ENCODE measurements at regions not wholly inside any gene's neighbourhood (a gene's known extent, or its start where the extent isn't known, plus 50 kb on each side); places are given as distances from the start of the nearest gene placed in this dataset.

DNA sequence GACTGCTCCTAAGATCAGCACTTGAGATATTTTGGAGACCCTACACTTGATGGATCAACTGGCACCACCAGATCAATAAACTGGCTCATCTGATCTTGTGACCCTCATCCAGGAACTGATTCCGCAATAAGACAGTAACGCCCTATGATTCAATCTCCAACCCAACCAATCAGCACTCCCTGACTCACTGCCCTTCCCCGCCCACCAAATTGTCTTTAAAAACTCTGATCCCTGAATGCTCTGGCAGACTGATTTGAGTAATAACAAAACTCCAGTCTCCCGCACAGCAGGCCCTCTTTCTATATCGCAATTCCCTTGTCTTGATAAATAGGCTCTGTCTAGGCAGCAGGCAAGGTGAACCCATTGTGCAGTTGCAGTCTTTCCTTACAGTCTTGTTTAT is 677.0 kb downstream of the LRRC70 start:
- no peak for FAIRE-seq
- 77 to 84% methylated on average over 5 of the region's 5 CpGs for WGBS, 2 donors
- DNase-seq, result no peak
- intact Hi-C loops (cut with DNase I), result no loop called here
- no peak for ATAC-seq
- no peak overlapping the region for H3K4me3 ChIP-seq
- H3K36me3 ChIP-seq, result no peaks in the 10 kb centered on the region
- H3K27ac ChIP-seq, result no peak overlapping the region
- no peaks in the 10 kb centered on the region for H3K4me1 ChIP-seq
- TF ChIP-seq, protein P1, sequence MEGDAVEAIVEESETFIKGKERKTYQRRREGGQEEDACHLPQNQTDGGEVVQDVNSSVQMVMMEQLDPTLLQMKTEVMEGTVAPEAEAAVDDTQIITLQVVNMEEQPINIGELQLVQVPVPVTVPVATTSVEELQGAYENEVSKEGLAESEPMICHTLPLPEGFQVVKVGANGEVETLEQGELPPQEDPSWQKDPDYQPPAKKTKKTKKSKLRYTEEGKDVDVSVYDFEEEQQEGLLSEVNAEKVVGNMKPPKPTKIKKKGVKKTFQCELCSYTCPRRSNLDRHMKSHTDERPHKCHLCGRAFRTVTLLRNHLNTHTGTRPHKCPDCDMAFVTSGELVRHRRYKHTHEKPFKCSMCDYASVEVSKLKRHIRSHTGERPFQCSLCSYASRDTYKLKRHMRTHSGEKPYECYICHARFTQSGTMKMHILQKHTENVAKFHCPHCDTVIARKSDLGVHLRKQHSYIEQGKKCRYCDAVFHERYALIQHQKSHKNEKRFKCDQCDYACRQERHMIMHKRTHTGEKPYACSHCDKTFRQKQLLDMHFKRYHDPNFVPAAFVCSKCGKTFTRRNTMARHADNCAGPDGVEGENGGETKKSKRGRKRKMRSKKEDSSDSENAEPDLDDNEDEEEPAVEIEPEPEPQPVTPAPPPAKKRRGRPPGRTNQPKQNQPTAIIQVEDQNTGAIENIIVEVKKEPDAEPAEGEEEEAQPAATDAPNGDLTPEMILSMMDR (IDR thresholded peaks at IDR 0.05), result no peak
- no peaks in the 10 kb centered on the region for H3K27me3 ChIP-seq
- H3K9me3 ChIP-seq, result no peaks in the 10 kb centered on the region

DNA sequence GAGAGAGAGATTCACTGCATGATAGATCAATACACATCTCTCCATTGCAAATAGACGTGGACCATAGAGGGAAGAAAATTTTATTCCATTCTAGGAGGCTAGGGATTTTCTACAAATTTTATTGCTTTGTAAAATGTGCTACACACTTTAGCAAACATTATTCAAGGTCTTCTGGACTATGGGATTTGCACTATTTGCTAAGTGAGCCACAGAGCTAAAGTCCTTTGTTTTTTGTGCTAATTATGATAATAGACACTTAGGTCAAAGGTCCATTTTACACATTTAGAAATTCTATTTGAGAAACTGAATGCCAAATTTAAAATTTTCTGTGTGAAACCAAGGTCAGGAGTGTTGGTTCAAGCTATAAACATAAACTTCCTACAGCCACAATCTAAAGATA is 672.3 kb downstream of the LRRC70 start:
- intact Hi-C loops (cut with DNase I), result no loop called here
- WGBS, 2 donors, result 14 to 21% methylated on average over 1 of the region's 1 CpG

DNA sequence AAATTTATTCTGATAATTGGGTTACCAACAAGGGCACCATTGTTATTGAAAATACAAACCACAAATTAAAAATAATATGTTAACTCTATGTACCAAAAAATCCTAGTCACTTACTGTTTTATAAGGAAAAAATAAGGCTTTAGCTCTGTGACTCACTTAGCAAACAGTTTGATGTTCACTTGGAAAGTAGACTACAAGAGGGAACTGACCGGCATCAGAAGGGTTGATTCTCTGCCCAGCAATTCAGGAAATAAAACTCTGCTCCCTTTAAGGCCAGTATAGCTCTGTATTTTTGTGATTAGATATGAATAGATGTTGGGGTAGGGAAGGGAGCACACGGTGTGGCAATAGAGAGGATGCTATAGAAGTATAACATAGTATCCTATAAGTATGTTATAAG is 671.3 kb downstream of the LRRC70 start:
- TF ChIP-seq, protein P1 (IDR thresholded peaks at IDR 0.05), result no peak
- no peaks in the 10 kb centered on the region for H3K27me3 ChIP-seq
- no peaks in the 10 kb centered on the region for H3K36me3 ChIP-seq
- no peaks in the 10 kb centered on the region for H3K4me1 ChIP-seq
- H3K4me3 ChIP-seq, result no peak overlapping the region
- H3K9me3 ChIP-seq, result no peaks in the 10 kb centered on the region
- no peak for DNase-seq
- intact Hi-C loops (cut with DNase I), result no loop called here
- ATAC-seq, result no peak
- no peak overlapping the region for H3K27ac ChIP-seq
- FAIRE-seq, result no peak
- WGBS, 2 donors, result 74 to 79% methylated on average over 2 of the region's 2 CpGs

More for the DNA sequence above, 672.3 kb downstream of the LRRC70 start:
- no peak for DNase-seq
- TF ChIP-seq, protein P1 (IDR thresholded peaks at IDR 0.05), result no peak
- H3K4me1 ChIP-seq, result no peaks in the 10 kb centered on the region
- no peaks in the 10 kb centered on the region for H3K36me3 ChIP-seq
- no peaks in the 10 kb centered on the region for H3K27me3 ChIP-seq
- no peak overlapping the region for H3K27ac ChIP-seq
- FAIRE-seq, result no peak
- no peaks in the 10 kb centered on the region for H3K9me3 ChIP-seq
- no peak for ATAC-seq
- H3K4me3 ChIP-seq, result no peak overlapping the region

DNA sequence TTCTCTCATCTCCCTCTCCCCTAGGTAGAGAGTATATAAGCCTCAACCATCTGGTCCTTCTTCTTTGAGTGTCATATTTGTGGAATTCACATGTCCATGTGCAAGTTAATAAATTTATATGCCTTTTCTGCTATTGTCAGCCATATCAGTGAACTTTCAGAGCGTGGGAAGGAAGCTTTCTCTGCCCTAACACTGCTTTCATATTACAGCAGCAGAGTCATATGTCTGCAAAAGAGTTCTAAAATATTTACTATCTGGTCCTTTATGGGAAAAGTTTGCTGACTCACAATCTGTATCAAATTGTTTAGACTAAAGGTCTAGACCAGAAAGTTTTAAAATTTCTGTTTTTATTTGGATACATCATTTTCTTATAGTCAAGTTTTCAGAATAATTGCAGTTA is 669.0 kb downstream of the LRRC70 start:
- Histone ChIP-seq H3K27me3 (no peaks in the 10 kb centered on the region), H3K4me3 (no peak overlapping the region), H3K27ac (no peak overlapping the region), H3K4me1 (no peaks in the 10 kb centered on the region), H3K9me3 (no peaks in the 10 kb centered on the region), H3K36me3 (no peaks in the 10 kb centered on the region)
- FAIRE-seq (no peak), ATAC-seq (no peak), DNase-seq (no peak)
- WGBS, 2 donors, result 37 to 65% methylated on average over 1 of the region's 1 CpG
- TF ChIP-seq, protein P1 (IDR thresholded peaks at IDR 0.05), result no peak
- intact Hi-C loops (cut with DNase I), result no loop called here

DNA sequence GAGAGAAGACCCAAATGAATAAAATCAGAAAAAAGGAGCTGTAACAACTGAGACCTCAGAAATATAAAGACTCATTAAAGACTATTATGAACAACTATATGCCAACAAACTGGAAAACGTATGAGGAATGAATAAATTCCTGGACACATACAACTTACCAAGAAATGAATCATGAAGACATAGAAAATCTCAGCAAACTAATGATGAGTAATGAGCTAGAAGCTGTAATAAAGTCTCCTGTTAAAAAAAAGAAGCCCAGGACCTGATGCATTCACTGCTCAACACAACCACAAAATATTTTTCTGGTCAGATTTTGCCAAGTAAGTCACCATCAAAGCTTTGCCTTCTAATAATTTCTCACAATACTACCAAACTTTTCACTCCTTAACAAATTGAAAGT is 666.7 kb downstream of the LRRC70 start:
- no peak for FAIRE-seq
- Histone ChIP-seq H3K4me1 (no peaks in the 10 kb centered on the region), H3K9me3 (no peaks in the 10 kb centered on the region), H3K27me3 (no peaks in the 10 kb centered on the region), H3K36me3 (no peaks in the 10 kb centered on the region), H3K27ac (no peak overlapping the region), H3K4me3 (no peak overlapping the region)
- ATAC-seq, result no peak
- WGBS, 2 donors, result 40 to 47% methylated on average over 1 of the region's 1 CpG
- intact Hi-C loops (cut with DNase I), result no loop called here
- TF ChIP-seq, protein P1 (IDR thresholded peaks at IDR 0.05), result no peak
- no peak for DNase-seq

Measured in pancreas (tissue), 10 donors.